Muscle of leg (tissue), 3 donors: ENCODE measurements at regions not wholly inside any gene's neighbourhood (a gene's known extent, or its start where the extent isn't known, plus 50 kb on each side); places are given as distances from the start of the nearest gene placed in this dataset.
A peak's percentile ranks its signal among the peaks of the same experiment; 100 is the strongest.

ENCODE experiments used
- DNase-seq: peaks from one replicate; pipeline ENCODE4 v3.0.0; 2013
- H3K27ac ChIP-seq: one replicate; pipeline ENCODE4 v1.5.1; 2013; ENCODE audit warnings: mild to moderate bottlenecking, low read length, control low read depth
- H3K27me3 ChIP-seq: one replicate; pipeline ENCODE4 v1.6.1; 2013; ENCODE audit warnings: low read length; ENCODE audit not compliant: control insufficient read depth, insufficient read depth
- H3K36me3 ChIP-seq: one replicate; pipeline ENCODE4 v1.6.1; 2013; ENCODE audit warnings: low read length; ENCODE audit not compliant: control insufficient read depth, insufficient read depth
- H3K4me1 ChIP-seq: one replicate; pipeline ENCODE4 v1.6.1; 2013; ENCODE audit warnings: low read length; ENCODE audit not compliant: control insufficient read depth, insufficient read depth
- H3K4me3 ChIP-seq: one replicate; pipeline ENCODE4 v1.5.1; 2013; ENCODE audit warnings: low read length, control low read depth
- H3K9me3 ChIP-seq: replicated peaks from 2 replicates; pipeline ENCODE4 v1.6.1; 2013; ENCODE audit warnings: low read depth, low read length; ENCODE audit not compliant: control insufficient read depth
- WGBS: methylation state at CpG from one replicate; pipeline ENCODE4 v1.1.5; 2013; ENCODE audit warnings: missing lambda C conversion rate; ENCODE audit not compliant: insufficient coverage; 5-methylcytosine and 5-hydroxymethylcytosine counted together

DNA sequence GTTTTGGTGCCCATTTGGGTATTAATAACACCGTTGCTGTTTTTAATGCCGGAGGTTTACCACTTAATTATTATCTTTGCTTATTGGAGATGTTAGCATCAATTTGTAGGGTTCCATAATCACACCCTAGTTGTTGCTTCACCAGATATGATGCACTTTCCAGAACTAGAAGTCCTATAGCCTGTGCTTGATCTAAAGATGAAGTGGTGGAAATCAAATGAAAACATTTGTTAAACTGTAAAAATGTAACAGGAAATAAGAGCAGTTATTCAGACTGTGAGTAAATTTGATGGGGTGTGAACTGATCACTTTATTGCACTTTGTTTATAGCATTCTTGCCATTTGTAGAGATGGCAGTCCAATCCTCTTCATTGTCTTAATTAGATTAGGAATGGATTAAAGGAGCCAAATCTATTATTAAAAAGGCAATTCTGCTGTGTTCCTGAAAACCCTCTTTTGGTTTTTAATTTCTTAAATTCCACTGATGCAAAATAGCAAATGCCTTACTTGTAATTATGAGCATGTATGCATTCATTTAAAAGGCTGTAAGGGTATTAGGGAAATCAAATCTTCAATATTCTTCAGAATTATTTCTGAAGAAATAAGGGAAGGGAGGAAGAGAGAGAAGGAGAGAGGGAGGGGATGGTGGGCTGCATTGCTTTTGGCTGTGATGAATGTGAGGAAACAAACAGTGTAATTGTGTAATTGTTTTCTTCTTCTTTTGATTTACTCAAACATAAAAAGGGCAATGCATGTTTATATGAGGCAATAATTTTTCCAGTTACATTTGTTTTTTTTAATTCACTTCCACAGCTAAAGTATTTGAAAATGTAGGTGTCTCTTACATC, 675.2 kb upstream of the WWC1 start:
- no peaks in the 10 kb centered on the region for H3K36me3 ChIP-seq
- no peak overlapping the region for H3K27ac ChIP-seq
- WGBS = no CpG with 5 or more reads among the region's 2 CpGs
- H3K4me1 ChIP-seq = no peaks in the 10 kb centered on the region
- no peak overlapping the region for H3K4me3 ChIP-seq
- DNase-seq = no peak
- H3K9me3 ChIP-seq = no peaks in the 10 kb centered on the region
- no peaks in the 10 kb centered on the region for H3K27me3 ChIP-seq

DNA sequence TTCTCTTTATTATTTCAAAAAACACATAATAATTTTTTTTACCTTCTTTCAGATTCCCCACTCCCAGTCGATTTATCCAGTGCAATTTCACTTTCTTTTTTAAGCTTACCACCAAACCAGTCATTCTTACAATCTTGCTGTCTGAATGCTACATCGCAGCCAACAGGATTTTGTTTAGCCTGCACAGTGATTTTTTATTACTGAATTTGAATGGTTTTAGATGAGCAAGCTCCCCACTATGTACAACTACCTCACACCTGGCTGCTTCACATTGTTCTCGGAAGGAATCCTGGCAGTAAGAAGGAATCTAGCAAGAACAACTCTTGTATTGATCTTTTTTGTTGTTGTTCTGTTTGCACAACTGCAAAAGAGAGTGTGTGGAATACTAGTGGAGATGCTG, 668.1 kb upstream of the WWC1 start:
- H3K4me1 ChIP-seq = no peaks in the 10 kb centered on the region
- DNase-seq = no peak
- no peaks in the 10 kb centered on the region for H3K27me3 ChIP-seq
- no peaks in the 10 kb centered on the region for H3K9me3 ChIP-seq
- no peaks in the 10 kb centered on the region for H3K36me3 ChIP-seq
- no peak overlapping the region for H3K4me3 ChIP-seq
- WGBS = 60% methylated on average over 1 of the region's 3 CpGs
- H3K27ac ChIP-seq = no peak overlapping the region

- DNase-seq = no peak
- no peaks in the 10 kb centered on the region for H3K36me3 ChIP-seq
- no CpG with 5 or more reads among the region's 2 CpGs for WGBS
- no peak overlapping the region for H3K27ac ChIP-seq
- H3K27me3 ChIP-seq = no peaks in the 10 kb centered on the region
- H3K9me3 ChIP-seq = no peaks in the 10 kb centered on the region
- no peak overlapping the region for H3K4me3 ChIP-seq
- H3K4me1 ChIP-seq = no peaks in the 10 kb centered on the region
These were observed 667.4 kb upstream of the WWC1 start for GRCh38 chr5:167624053-167624452.

- WGBS = 67% methylated on average over 3 of the region's 8 CpGs
- Histone ChIP-seq H3K4me1 (no peaks in the 10 kb centered on the region), H3K4me3 (no peak overlapping the region), H3K27ac (no peak overlapping the region), H3K9me3 (no peaks in the 10 kb centered on the region), H3K36me3 (no peaks in the 10 kb centered on the region), H3K27me3 (no peaks in the 10 kb centered on the region)
- DNase-seq = no peak
These were observed 664.9 kb upstream of the WWC1 start for GRCh38 chr5:167626341-167627123.

DNA sequence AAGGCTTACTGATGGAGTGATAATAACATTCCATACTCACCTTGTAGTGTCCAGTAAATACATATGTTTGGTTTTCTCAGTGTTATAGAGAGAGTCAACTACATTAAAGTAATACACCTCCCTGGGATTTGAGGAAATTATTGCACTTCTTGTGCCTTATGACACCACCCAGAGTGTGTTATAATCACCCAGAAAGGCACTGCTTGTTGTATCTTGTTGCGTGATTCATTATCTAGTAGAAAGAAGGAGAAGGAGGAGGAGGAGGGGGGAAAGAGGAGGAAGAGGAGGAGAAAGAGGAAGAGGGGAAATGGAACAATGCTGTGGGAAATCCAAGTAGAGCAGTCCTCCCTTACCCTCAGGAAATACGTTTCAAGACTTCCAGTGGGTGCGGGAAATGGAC, 661.8 kb upstream of the WWC1 start:
- Histone ChIP-seq H3K4me3 (no peak overlapping the region), H3K4me1 (no peaks in the 10 kb centered on the region), H3K9me3 (no peaks in the 10 kb centered on the region), H3K36me3 (no peaks in the 10 kb centered on the region), H3K27ac (no peak overlapping the region), H3K27me3 (no peaks in the 10 kb centered on the region)
- no CpG with 5 or more reads among the region's 3 CpGs for WGBS
- DNase-seq = no peak

DNA sequence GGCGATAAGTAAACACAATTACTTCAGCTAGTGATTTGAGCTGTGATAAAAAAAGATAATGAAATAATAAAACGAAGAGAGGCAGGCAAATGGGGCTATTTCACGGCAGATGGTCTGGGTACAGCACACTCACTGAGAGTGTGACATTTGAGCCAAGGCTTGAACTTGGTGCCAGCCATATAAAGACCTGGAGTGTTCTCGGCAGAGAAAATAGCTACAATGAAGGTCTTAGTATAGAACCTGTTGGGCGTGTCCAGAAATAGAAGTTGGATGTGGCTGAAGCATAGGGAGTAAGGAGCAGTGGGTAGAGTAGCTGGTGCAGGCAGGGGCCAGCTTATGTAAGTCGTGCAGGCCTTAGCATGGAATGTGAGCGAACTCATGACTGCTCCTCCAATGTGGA, 660.3 kb upstream of the WWC1 start:
- H3K27ac ChIP-seq = no peak overlapping the region
- WGBS = 85% methylated on average over 6 of the region's 7 CpGs
- H3K36me3 ChIP-seq = no peaks in the 10 kb centered on the region
- H3K27me3 ChIP-seq = no peaks in the 10 kb centered on the region
- no peak for DNase-seq
- H3K4me3 ChIP-seq = no peak overlapping the region
- H3K4me1 ChIP-seq = no peaks in the 10 kb centered on the region
- H3K9me3 ChIP-seq = no peaks in the 10 kb centered on the region

DNA sequence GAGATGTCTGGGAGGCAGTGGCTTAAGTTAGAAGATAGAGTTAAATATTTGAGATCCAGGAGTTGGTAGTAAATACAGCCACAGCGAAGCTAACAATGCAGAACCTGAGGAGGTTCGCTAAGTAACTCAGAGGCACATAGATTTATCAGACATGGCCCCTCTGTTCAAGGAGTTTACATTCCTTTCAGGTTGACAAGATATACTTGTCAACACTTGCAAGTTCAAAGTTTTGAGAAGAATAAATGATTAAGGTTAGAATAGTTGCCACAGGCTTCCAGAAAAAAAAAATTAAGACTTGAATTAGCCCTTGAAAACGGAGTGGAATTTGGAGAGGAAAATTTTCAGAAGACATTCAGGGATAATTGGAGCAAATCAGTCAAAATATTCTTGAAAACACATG, 658.3 kb upstream of the WWC1 start:
- Histone ChIP-seq H3K4me1 (no peaks in the 10 kb centered on the region), H3K27ac (no peak overlapping the region), H3K9me3 (no peaks in the 10 kb centered on the region), H3K27me3 (no peaks in the 10 kb centered on the region), H3K36me3 (no peaks in the 10 kb centered on the region), H3K4me3 (no peak overlapping the region)
- DNase-seq = no peak
- no CpG with 5 or more reads among the region's 3 CpGs for WGBS

GRCh38 chr5:167633931-167634341, 657.5 kb upstream of the WWC1 start:
- Histone ChIP-seq H3K4me1 (no peaks in the 10 kb centered on the region), H3K36me3 (no peaks in the 10 kb centered on the region), H3K4me3 (no peak overlapping the region), H3K9me3 (no peaks in the 10 kb centered on the region), H3K27me3 (no peaks in the 10 kb centered on the region), H3K27ac (no peak overlapping the region)
- peak; percentile 25 for DNase-seq
- WGBS = no CpG with 5 or more reads among the region's 2 CpGs

DNA sequence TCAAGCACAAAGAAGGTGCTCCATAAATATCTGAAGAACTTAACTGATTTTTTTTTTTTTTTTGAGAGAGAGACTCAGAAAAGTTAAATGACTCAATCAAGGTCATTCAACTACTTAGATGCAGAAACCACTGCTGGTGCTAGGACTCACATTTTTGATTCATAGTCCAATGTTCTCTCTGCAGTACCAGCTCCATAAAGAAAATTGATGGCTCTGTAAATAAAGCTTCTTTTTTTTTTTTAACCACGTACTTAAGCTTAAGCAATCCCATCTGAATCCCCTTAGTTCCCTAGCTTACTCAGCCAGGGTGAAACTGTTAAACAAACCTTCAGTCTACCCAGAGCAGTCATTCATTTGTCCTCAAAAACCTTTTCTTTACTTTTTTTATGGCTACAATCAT, 657.0 kb upstream of the WWC1 start:
- WGBS = no CpG with 5 or more reads among the region's 1 CpG
- Histone ChIP-seq H3K27ac (no peak overlapping the region), H3K36me3 (no peaks in the 10 kb centered on the region), H3K27me3 (no peaks in the 10 kb centered on the region), H3K4me1 (no peaks in the 10 kb centered on the region), H3K4me3 (no peak overlapping the region), H3K9me3 (no peaks in the 10 kb centered on the region)
- DNase-seq = no peak

DNA sequence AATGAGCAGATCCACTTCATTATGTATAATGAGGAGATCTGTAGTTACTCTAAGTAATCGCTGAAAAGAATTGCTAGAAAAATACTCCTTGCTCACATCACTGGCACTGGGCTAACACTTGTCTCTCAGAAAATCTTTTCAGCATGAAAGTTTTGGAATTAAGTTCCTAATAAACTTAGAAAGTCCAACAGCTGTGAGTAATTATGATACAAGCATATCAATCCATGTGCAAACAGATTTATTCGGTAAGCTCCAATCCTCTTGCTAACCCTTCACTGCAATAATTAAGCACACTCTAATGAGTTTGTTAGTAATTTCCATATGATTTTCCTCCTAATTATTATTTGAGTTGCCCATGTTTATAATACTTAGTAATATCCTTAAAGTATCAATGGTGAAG, 652.6 kb upstream of the WWC1 start:
- DNase-seq = no peak
- Histone ChIP-seq H3K4me1 (no peaks in the 10 kb centered on the region), H3K36me3 (no peaks in the 10 kb centered on the region), H3K27me3 (no peaks in the 10 kb centered on the region), H3K4me3 (no peak overlapping the region), H3K27ac (no peak overlapping the region), H3K9me3 (no peaks in the 10 kb centered on the region)
- WGBS = no CpG with 5 or more reads among the region's 2 CpGs
